H9 (cell line): ENCODE measurements at regions not wholly inside any gene's neighbourhood (a gene's known extent, or its start where the extent isn't known, plus 50 kb on each side); places are given as distances from the start of the nearest gene placed in this dataset.

ENCODE experiments used
- DNase-seq: peaks from one replicate; pipeline ENCODE4 v3.0.0-alpha.2; 2017
- H2AFZ ChIP-seq: one replicate; pipeline ENCODE4 v1.6.1; 2013; ENCODE audit warnings: mild to moderate bottlenecking, low read length, control low read depth, moderate library complexity
- H2AK5ac ChIP-seq: 2 replicates; pipeline ENCODE4 v1.6.1; 2013; ENCODE audit warnings: low read length, control low read depth, mixed read lengths; ENCODE audit not compliant: insufficient read length
- H2BK120ac ChIP-seq: one replicate; pipeline ENCODE4 v1.6.1; 2013; ENCODE audit warnings: low read depth, mild to moderate bottlenecking, low read length, control low read depth, inconsistent platforms; ENCODE audit not compliant: poor library complexity, severe bottlenecking
- H2BK12ac ChIP-seq: 2 replicates; pipeline ENCODE4 v1.6.1; 2013; ENCODE audit warnings: low read length, control low read depth, mixed read lengths, low read depth; ENCODE audit not compliant: insufficient read length
- H2BK15ac ChIP-seq: 2 replicates; pipeline ENCODE4 v1.6.1; 2013; ENCODE audit warnings: low read depth, low read length, control low read depth
- H2BK20ac ChIP-seq: one replicate; pipeline ENCODE4 v1.6.1; 2013; ENCODE audit warnings: low read depth, mild to moderate bottlenecking, low read length, control low read depth, inconsistent platforms; ENCODE audit not compliant: poor library complexity, severe bottlenecking
- H2BK5ac ChIP-seq: 2 replicates; pipeline ENCODE4 v1.6.1; 2013; ENCODE audit warnings: low read length, control low read depth, mixed read lengths; ENCODE audit not compliant: insufficient read length
- H3K14ac ChIP-seq: 2 replicates; pipeline ENCODE4 v1.6.1; 2013; ENCODE audit warnings: low read length, control low read depth; ENCODE audit not compliant: insufficient read depth
- H3K18ac ChIP-seq: 2 replicates; pipeline ENCODE4 v1.6.1; 2013; ENCODE audit warnings: low read depth, mild to moderate bottlenecking, mixed read lengths, low read length, control low read depth; ENCODE audit not compliant: insufficient read length
- H3K23ac ChIP-seq: 2 replicates; pipeline ENCODE4 v1.6.1; 2013; ENCODE audit warnings: low read length, control low read depth, mixed read lengths, low read depth; ENCODE audit not compliant: insufficient read length
- H3K23me2 ChIP-seq: 2 replicates; pipeline ENCODE4 v1.6.1; 2013; ENCODE audit warnings: low read depth, mild to moderate bottlenecking, mixed read lengths, low read length, control low read depth; ENCODE audit not compliant: insufficient read length, poor library complexity, severe bottlenecking
- H3K27ac ChIP-seq: 2 replicates; pipeline ENCODE4 v1.5.1; 2013; ENCODE audit warnings: low read length, control low read depth, mixed read lengths, low read depth; ENCODE audit not compliant: insufficient read length
- H3K27me3 ChIP-seq: 2 replicates; pipeline ENCODE4 v1.6.1; 2013; ENCODE audit warnings: low read length, control low read depth, inconsistent platforms; ENCODE audit not compliant: insufficient read depth
- H3K4ac ChIP-seq: 2 replicates; pipeline ENCODE4 v1.6.1; 2013; ENCODE audit warnings: low read depth, mild to moderate bottlenecking, control low read depth, inconsistent platforms, low read length, moderate library complexity
- H3K4me1 ChIP-seq: 2 replicates; pipeline ENCODE4 v1.6.1; 2013; ENCODE audit warnings: low read length, control low read depth, inconsistent platforms; ENCODE audit not compliant: insufficient read depth
- H3K4me2 ChIP-seq: 2 replicates; pipeline ENCODE4 v1.6.1; 2013; ENCODE audit warnings: low read length, control low read depth, mixed read lengths; ENCODE audit not compliant: insufficient read length, insufficient read depth
- H3K56ac ChIP-seq: 2 replicates; pipeline ENCODE4 v1.6.1; 2013; ENCODE audit warnings: low read depth, mild to moderate bottlenecking, mixed read lengths, low read length, control low read depth; ENCODE audit not compliant: insufficient read length
- H3K79me1 ChIP-seq: 2 replicates; pipeline ENCODE4 v1.6.1; 2013; ENCODE audit warnings: low read depth, mild to moderate bottlenecking, moderate library complexity, low read length, control low read depth, inconsistent platforms; ENCODE audit not compliant: insufficient read depth, poor library complexity, severe bottlenecking
- H3K79me2 ChIP-seq: 2 replicates; pipeline ENCODE4 v1.6.1; 2013; ENCODE audit warnings: low read length, control low read depth, inconsistent platforms; ENCODE audit not compliant: insufficient read depth
- H3K9ac ChIP-seq: 2 replicates; pipeline ENCODE4 v1.6.1; 2013; ENCODE audit warnings: low read length, control low read depth, mixed read lengths; ENCODE audit not compliant: insufficient read length; ENCODE audit errors: extremely low read depth
- H3K9me3 ChIP-seq: one replicate; pipeline ENCODE4 v1.6.1; 2013; ENCODE audit warnings: low read depth, low read length, inconsistent platforms; ENCODE audit not compliant: control insufficient read depth
- H3T11ph ChIP-seq: one replicate; pipeline ENCODE4 v1.6.1; 2013; ENCODE audit warnings: mild to moderate bottlenecking, low read length, control low read depth, inconsistent platforms
- H4K20me1 ChIP-seq: one replicate; pipeline ENCODE4 v1.6.1; 2013; ENCODE audit not compliant: control insufficient read depth, insufficient read length, insufficient read depth
- H4K5ac ChIP-seq: 2 replicates; pipeline ENCODE4 v1.6.1; 2013; ENCODE audit warnings: low read depth, mild to moderate bottlenecking, mixed read lengths, low read length, control low read depth; ENCODE audit not compliant: insufficient read length
- H4K8ac ChIP-seq: replicated peaks from 2 replicates; pipeline ENCODE4 v1.6.1; 2013; ENCODE audit warnings: low read length, control low read depth, mixed read lengths, low read depth; ENCODE audit not compliant: insufficient read length
- H4K91ac ChIP-seq: 2 replicates; pipeline ENCODE4 v1.6.1; 2013; ENCODE audit warnings: low read depth, mild to moderate bottlenecking, moderate library complexity, mixed read lengths, low read length, control low read depth; ENCODE audit not compliant: insufficient read length
- H3K27ac Mint-ChIP-seq, 3 experiments: 2 replicates in 2 of 3; 3 replicates in 1 of 3; pipeline ENCODE4 v1.8.0; 2020 to 2021; ENCODE audit warnings: mixed read lengths in 3 of 3, mild to moderate bottlenecking in 1 of 3, moderate library complexity in 1 of 3
- H3K27me3 Mint-ChIP-seq: 2 replicates; pipeline ENCODE4 v1.8.0; 2021; ENCODE audit warnings: low read depth, mild to moderate bottlenecking, moderate library complexity, mixed read lengths
- H3K36me3 Mint-ChIP-seq, 3 experiments: 2 replicates in 2 of 3; 3 replicates in 1 of 3; pipeline ENCODE4 v1.8.0; 2020 to 2021; ENCODE audit warnings: low read depth in 3 of 3, mixed read lengths in 3 of 3; ENCODE audit not compliant: insufficient read depth in 1 of 3
- H3K4me1 Mint-ChIP-seq, 2 experiments: 2 replicates each; pipeline ENCODE4 v1.8.0; 2020; ENCODE audit warnings: mixed read lengths in 2 of 2
- H3K4me3 Mint-ChIP-seq, 2 experiments: 2 replicates in 1 of 2; 3 replicates in 1 of 2; pipeline ENCODE4 v1.8.0; 2020 to 2021; ENCODE audit warnings: mild to moderate bottlenecking in 2 of 2, mixed read lengths in 2 of 2, moderate library complexity in 1 of 2
- H3K9me3 Mint-ChIP-seq, 2 experiments: 2 replicates in 1 of 2; 3 replicates in 1 of 2; pipeline ENCODE4 v1.8.0; 2020; ENCODE audit warnings: mild to moderate bottlenecking in 2 of 2, mixed read lengths in 2 of 2, moderate library complexity in 1 of 2
- WGBS: extraction: QIAGEN DNeasy Blood & Tissue Kit; methylation state at CpG from one replicate; pipeline ENCODE4 v1.1.7; 2013; ENCODE audit warnings: missing lambda C conversion rate, low lambda C conversion rate, mixed read lengths; ENCODE audit not compliant: insufficient read length; ENCODE audit errors: extremely low coverage; 5-methylcytosine and 5-hydroxymethylcytosine counted together
- TF ChIP-seq, protein P1 (sequence below): fragments of 200-600 bp; sonication (generic); conservative IDR thresholded peaks from 3 replicates; pipeline ENCODE4 v1.8.0; 2021; ENCODE audit warnings: antibody characterized with exemption, mild to moderate bottlenecking

DNA sequence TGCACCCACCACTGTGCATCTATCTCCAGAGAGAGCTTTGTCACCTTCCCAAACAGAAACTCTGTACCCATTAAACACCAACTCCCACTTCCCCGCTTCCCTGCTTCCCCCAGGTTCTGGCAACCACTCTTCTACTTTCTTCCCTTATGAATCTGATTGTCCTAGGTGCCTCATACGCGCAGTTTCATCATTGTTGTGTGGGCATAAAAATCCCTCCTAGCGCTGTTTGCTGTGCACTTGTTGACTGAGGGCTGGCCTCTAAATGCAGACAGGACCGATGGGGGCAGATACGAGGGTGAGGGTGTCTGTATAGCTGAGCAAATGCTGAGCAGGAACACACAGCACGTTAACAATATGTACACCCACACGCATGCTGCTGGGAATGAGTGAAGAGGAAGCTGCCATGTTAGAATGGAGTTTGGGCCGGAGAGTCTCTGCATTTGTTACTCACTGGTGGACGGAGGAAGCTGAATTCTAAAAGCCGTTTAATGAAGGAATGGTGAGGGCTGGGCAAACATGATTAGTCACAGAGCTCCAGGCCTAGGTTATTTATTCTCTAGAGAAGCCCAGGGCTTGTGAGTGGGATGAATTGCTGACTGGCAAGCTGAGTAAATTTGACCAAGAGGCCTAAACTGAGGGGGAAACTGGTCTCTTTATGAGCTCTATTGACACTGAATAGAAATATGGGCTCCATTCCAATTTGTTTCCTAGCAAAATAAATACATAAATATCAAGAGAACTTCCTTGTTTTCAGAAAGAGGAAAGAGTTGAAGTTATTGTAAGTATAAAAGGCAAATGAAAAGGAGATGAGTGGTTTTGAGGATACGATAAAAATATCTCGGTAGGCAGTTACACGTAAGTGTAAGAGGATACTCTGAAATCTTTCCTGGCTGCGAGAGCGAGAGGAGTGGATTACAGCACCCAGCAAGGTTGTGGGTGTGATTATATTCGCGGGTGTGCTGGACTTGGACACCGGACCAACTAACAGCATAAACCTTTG lies 95.9 kb upstream of the RPS6KA3 start:
- H2AFZ ChIP-seq: no peak overlapping the region
- H4K91ac ChIP-seq: no peak overlapping the region
- no peak overlapping the region for H2BK15ac ChIP-seq
- H4K5ac ChIP-seq: no peak overlapping the region
- Mint-ChIP-seq H3K4me1 (peaks cover 5 to 19% of the 10 kb centered on the region in 2 experiments), H3K4me3 (no peak overlapping the region), H3K36me3 (no peaks in the 10 kb centered on the region; a peak in 3 of 7 replicates), H3K27ac (no peak overlapping the region), H3K9me3 (peaks cover 56 to 72% of the 10 kb centered on the region in 2 experiments), H3K27me3 (no peaks in the 10 kb centered on the region; the same call in 1 of the 2 replicates)
- H2BK120ac ChIP-seq: no peak overlapping the region
- H4K20me1 ChIP-seq: no peaks in the 10 kb centered on the region
- no peak overlapping the region for H3K9ac ChIP-seq
- no peak overlapping the region for H3K27ac ChIP-seq
- H3K79me1 ChIP-seq: no peaks in the 10 kb centered on the region
- no peak overlapping the region for H3K4ac ChIP-seq
- H3K27me3 ChIP-seq: no peaks in the 10 kb centered on the region
- no peak overlapping the region for H2BK5ac ChIP-seq
- no peak overlapping the region for H2AK5ac ChIP-seq
- H3K23me2 ChIP-seq: no peaks in the 10 kb centered on the region
- no peaks in the 10 kb centered on the region for H3K79me2 ChIP-seq
- no peak for DNase-seq
- no peak overlapping the region for H2BK12ac ChIP-seq
- no peak overlapping the region for H4K8ac ChIP-seq
- H3K23ac ChIP-seq: no peak overlapping the region
- 100% methylated on average over 2 of the region's 19 CpGs for WGBS
- no peak overlapping the region for H3K4me2 ChIP-seq
- H3T11ph ChIP-seq: no peak overlapping the region
- no peak overlapping the region for H3K56ac ChIP-seq
- no peak overlapping the region for H3K18ac ChIP-seq
- peaks cover 18% of the 10 kb centered on the region for H3K9me3 ChIP-seq
- H2BK20ac ChIP-seq: no peak overlapping the region
- TF ChIP-seq, protein P1, sequence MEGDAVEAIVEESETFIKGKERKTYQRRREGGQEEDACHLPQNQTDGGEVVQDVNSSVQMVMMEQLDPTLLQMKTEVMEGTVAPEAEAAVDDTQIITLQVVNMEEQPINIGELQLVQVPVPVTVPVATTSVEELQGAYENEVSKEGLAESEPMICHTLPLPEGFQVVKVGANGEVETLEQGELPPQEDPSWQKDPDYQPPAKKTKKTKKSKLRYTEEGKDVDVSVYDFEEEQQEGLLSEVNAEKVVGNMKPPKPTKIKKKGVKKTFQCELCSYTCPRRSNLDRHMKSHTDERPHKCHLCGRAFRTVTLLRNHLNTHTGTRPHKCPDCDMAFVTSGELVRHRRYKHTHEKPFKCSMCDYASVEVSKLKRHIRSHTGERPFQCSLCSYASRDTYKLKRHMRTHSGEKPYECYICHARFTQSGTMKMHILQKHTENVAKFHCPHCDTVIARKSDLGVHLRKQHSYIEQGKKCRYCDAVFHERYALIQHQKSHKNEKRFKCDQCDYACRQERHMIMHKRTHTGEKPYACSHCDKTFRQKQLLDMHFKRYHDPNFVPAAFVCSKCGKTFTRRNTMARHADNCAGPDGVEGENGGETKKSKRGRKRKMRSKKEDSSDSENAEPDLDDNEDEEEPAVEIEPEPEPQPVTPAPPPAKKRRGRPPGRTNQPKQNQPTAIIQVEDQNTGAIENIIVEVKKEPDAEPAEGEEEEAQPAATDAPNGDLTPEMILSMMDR: no peak
- no peaks in the 10 kb centered on the region for H3K4me1 ChIP-seq
- no peak overlapping the region for H3K14ac ChIP-seq
